Liver (tissue), 3 donors: ENCODE measurements at regions not wholly inside any gene's neighbourhood (a gene's known extent, or its start where the extent isn't known, plus 50 kb on each side); places are given as distances from the start of the nearest gene placed in this dataset.

Experiments used
- EGR1 ChIP-seq, 2 donors: IDR thresholded peaks; 2 replicates each; pipeline ENCODE4 v1.6.1; 2016 to 2018; ENCODE audit warnings: antibody characterized with exemption in 2 of 2, low read depth in 2 of 2
- FOXA1 ChIP-seq: IDR thresholded peaks from 2 replicates; pipeline ENCODE4 v1.6.1; 2016; ENCODE audit warnings: antibody characterized with exemption
- GABPA ChIP-seq, 2 donors: IDR thresholded peaks in 1 of 2; conservative IDR thresholded peaks in 1 of 2; 2 replicates each; pipeline ENCODE4 v1.6.1; 2016; ENCODE audit warnings: antibody characterized with exemption in 2 of 2, mild to moderate bottlenecking in 1 of 2, moderate library complexity in 1 of 2
- JUND ChIP-seq, 2 donors: IDR thresholded peaks; 2 replicates each; pipeline ENCODE4 v1.6.1; 2016; ENCODE audit warnings: antibody characterized with exemption in 2 of 2
- RAD21 ChIP-seq, 2 donors: IDR thresholded peaks; 2 replicates each; pipeline ENCODE4 v1.6.1; 2016; ENCODE audit warnings: antibody characterized with exemption in 2 of 2, mild to moderate bottlenecking in 2 of 2
- TAF1 ChIP-seq: conservative IDR thresholded peaks from 2 replicates; pipeline ENCODE4 v1.6.1; 2016; ENCODE audit warnings: antibody characterized with exemption, mild to moderate bottlenecking
- YY1 ChIP-seq: IDR thresholded peaks from 2 replicates; pipeline ENCODE4 v1.6.1; 2016; ENCODE audit warnings: antibody characterized with exemption, mild to moderate bottlenecking
- ZBTB33 ChIP-seq: IDR thresholded peaks from 2 replicates; pipeline ENCODE4 v1.6.1; 2016; ENCODE audit warnings: antibody characterized with exemption
- TF ChIP-seq, protein P1 (sequence below): fragments of 150-350 bp; IDR thresholded peaks from 2 replicates; pipeline ENCODE4 v1.5.1; 2017; ENCODE audit warnings: improper control_type of control experiment, low read depth, low read length; ENCODE audit not compliant: missing input control
- TF ChIP-seq, protein P2 (sequence below): IDR thresholded peaks from 2 replicates; pipeline ENCODE4 v1.6.1; 2016; ENCODE audit warnings: antibody characterized with exemption
- TF ChIP-seq, protein P3 (sequence below): IDR thresholded peaks from 2 replicates; pipeline ENCODE4 v1.6.1; 2016; ENCODE audit warnings: antibody characterized with exemption, mild to moderate bottlenecking
- TF ChIP-seq, protein P4 (sequence below): IDR thresholded peaks from 2 replicates; pipeline ENCODE4 v1.6.1; 2016; ENCODE audit warnings: antibody characterized with exemption
- donor health status: healthy.
- donor health status: healthy.

- TF ChIP-seq, protein P1, sequence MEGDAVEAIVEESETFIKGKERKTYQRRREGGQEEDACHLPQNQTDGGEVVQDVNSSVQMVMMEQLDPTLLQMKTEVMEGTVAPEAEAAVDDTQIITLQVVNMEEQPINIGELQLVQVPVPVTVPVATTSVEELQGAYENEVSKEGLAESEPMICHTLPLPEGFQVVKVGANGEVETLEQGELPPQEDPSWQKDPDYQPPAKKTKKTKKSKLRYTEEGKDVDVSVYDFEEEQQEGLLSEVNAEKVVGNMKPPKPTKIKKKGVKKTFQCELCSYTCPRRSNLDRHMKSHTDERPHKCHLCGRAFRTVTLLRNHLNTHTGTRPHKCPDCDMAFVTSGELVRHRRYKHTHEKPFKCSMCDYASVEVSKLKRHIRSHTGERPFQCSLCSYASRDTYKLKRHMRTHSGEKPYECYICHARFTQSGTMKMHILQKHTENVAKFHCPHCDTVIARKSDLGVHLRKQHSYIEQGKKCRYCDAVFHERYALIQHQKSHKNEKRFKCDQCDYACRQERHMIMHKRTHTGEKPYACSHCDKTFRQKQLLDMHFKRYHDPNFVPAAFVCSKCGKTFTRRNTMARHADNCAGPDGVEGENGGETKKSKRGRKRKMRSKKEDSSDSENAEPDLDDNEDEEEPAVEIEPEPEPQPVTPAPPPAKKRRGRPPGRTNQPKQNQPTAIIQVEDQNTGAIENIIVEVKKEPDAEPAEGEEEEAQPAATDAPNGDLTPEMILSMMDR = no peak
- TF ChIP-seq TAF1 (no peak), GABPA (IDR thresholded peaks at IDR 0.05 in 1 of 2, conservative IDR thresholded peaks at IDR 0.05 in 1 of 2) (no peak), FOXA1 (no peak), EGR1 (IDR thresholded peaks at IDR 0.05; ENCODE audit: low read depth in 2 of 2) (no peak), YY1 (no peak), JUND (IDR thresholded peaks at IDR 0.05) (no peak), RAD21 (IDR thresholded peaks at IDR 0.05) (no peak), ZBTB33 (no peak)
- TF ChIP-seq, protein P2, sequence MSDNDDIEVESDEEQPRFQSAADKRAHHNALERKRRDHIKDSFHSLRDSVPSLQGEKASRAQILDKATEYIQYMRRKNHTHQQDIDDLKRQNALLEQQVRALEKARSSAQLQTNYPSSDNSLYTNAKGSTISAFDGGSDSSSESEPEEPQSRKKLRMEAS = no peak
- TF ChIP-seq, protein P3, sequence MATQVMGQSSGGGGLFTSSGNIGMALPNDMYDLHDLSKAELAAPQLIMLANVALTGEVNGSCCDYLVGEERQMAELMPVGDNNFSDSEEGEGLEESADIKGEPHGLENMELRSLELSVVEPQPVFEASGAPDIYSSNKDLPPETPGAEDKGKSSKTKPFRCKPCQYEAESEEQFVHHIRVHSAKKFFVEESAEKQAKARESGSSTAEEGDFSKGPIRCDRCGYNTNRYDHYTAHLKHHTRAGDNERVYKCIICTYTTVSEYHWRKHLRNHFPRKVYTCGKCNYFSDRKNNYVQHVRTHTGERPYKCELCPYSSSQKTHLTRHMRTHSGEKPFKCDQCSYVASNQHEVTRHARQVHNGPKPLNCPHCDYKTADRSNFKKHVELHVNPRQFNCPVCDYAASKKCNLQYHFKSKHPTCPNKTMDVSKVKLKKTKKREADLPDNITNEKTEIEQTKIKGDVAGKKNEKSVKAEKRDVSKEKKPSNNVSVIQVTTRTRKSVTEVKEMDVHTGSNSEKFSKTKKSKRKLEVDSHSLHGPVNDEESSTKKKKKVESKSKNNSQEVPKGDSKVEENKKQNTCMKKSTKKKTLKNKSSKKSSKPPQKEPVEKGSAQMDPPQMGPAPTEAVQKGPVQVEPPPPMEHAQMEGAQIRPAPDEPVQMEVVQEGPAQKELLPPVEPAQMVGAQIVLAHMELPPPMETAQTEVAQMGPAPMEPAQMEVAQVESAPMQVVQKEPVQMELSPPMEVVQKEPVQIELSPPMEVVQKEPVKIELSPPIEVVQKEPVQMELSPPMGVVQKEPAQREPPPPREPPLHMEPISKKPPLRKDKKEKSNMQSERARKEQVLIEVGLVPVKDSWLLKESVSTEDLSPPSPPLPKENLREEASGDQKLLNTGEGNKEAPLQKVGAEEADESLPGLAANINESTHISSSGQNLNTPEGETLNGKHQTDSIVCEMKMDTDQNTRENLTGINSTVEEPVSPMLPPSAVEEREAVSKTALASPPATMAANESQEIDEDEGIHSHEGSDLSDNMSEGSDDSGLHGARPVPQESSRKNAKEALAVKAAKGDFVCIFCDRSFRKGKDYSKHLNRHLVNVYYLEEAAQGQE = no peak
- TF ChIP-seq, protein P4, sequence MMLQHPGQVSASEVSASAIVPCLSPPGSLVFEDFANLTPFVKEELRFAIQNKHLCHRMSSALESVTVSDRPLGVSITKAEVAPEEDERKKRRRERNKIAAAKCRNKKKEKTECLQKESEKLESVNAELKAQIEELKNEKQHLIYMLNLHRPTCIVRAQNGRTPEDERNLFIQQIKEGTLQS = no peak
These were observed 92.8 kb upstream of the ANO1 start for GRCh38 chr11:69985331-69985640.
